ENCODE measurements at regions not wholly inside any gene's neighbourhood (a gene's known extent, or its start where the extent isn't known, plus 50 kb on each side); places are given as distances from the start of the nearest gene placed in this dataset.

DNA sequence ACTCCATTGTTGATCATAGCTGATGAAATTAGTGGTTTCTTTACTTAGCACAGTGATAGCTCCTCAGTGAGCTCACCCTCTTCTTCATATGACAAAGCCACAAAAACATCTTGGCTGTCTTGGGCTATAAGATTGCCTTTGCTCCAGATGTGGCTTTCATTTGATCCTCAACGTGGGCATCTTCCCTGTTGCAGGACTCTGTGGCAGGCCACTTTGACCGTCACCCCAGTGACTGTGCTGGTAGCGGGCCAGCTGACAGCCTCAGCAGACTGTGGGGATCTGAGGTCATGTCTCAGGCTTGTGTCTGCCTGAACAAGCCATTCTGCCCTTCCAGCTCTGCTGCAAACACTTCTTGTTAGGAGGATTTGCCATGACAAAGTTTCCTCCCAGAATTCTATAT lies 422.2 kb downstream of the NR2F1-AS1 start:
- DNase-seq = no peak

DNA sequence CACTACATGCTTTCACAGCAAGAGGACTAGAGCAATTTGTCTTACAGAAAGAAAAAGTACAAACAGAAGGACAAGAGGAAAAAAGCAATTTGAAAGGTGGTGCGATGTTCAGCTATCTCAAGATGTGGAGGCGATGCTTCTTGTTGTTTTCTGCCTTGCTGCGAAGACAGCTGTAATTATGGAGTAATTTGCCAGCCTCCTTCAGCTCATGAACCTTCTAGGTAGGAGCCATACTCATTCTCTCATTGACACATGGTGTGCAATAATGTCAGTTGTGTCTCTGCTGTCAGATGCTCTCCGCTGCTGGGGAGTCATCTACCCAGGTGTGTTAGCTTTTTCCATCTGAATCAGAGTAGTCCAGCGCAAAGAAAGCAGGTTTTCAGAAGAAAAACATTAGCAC lies 424.5 kb downstream of the NR2F1-AS1 start:
- no peak for DNase-seq

DNA sequence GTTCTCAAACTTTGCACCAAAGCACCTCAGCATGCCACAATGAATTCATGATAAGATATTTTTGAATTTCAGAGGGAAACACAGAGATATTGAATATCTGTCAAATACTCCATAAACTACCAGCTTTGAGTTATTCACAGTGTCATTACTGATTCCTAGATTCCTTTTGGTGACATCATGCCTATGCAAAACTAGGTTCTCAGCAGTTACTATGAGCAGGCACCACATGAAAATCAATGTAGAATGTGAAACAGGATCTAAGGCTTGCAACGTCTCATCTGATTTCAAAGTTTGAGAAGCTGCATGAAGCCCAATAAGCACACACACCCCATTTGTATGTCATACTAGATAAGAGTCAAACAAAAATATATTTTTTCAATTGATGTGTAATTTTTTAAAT lies 426.5 kb downstream of the NR2F1-AS1 start:
- no peak for DNase-seq

DNA sequence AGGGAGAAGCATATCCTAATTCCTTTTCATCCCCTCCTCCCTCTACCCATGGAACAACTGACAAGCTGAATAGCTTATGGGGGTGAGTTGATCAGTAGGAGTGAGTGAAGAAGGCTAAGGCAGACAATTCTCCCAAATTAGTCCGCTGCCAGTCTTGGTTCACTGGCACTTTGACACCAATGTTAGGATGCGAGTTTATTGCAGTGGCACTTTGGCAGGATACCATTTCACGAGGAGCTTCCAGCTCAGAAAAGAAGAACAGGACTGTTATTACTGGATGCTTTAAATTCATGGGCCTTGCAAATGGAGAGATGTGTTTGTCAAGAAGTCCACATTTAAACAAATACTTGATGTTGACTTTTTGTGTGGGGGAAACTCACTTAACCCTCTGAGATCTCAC lies 427.6 kb downstream of the NR2F1-AS1 start:
- DNase-seq = no peak

DNA sequence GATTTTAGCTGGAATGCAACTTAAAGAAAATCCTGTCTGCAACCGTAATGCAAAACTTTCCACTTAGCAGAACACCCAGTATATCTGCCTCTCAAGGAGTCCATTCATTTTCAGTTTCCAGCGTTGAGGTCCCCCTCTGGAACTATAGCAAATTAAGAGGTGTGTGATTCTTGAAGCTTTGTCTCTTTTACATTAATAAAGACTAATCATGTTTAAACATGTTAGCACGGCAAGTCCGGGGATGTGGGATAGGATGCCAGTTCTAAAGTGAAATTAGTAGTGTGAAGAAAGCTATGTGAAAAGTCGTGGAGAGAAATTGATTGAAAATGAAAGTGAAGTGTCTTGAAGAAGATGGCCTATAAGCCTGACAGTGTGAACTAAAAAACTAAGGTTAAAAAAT lies 429.1 kb downstream of the NR2F1-AS1 start:
- no peak for DNase-seq

DNA sequence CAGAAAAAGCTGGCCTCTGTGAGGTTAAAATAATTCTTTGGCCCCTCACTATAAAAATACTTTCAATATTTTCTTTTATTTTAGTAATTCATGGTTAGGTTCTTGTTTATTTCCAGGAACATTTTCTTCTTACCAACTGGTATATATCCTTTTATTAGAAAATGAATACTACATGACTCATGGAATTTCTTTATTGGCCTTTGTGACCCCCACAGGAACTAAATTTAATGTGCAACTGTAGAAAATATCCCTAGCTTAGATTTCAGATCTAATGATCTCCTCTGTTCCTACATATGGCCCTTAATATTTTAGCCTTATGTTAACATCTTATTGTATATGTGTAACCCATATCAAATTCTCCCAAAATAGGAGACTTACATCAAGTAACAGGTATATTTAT lies 429.9 kb downstream of the NR2F1-AS1 start:
- DNase-seq = no peak

DNA sequence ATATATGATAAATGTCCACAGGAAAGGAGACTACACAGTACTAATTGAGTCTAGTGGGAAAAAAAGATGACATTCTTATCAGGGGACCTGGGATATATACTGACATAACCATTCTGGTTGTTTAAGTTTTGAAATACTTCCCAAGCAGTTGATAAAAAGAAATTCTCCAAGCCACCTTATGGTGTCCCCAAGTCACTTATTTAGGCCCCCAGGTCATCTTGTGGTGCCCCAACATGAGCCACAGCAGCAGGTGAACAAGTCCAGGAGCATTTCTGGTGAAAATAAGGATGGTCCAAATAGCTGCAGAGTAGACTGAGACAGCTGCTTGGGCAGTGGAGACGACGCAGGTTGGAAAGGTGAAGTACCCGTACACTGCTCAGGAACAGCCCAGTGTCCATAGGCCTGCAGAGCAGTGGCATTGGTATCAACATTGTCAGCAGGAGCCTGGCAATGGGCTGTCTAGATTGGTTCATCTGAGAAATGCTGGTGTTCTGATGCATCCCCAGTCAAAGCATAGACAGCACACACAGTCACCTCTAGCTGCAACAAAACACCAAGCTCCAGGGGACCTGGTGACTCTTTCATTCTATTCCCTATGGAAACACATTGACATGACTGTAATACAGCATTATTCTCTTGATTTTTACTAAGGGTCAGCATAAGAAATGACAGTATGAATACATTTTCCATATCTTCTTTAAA lies 430.6 kb downstream of the NR2F1-AS1 start:
- DNase-seq = no peak

DNA sequence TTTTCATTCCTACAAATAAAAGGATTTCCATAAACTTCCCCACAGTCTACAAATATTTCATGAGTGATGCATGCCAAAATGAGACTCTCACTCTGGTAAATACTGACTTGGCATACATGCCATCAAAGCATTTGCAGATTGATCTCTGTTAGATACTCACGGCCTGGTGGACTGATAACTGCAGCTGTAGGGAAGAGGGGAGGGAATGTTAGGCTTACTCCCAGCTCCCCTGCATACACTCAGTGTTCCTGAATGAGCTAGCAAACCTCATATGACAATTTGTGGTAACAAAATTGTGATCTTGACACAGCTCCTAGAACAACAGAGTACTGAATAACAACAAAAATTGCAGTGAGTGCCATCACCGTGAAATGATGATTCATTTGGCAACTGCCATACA lies 435.3 kb downstream of the NR2F1-AS1 start:
- no peak for DNase-seq

DNA sequence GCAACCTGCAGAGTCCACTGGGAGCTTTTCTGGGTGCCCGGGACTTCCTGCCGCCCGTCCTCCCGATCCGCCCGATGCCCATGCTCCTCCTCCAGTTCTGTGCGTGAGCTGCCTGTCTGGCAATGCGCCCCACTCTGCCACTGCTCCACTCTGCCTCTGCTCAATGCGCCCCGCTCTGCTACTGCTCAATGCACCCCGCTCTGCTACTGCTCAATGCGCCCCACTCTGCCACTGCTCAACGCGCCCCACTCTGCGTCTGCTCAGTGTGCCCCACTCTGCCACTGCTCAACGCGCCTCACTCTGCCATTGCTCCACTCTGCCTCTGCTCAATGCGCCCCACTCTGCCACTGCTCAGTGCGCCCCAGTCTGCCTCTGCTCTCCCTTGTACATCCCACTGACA lies 436.0 kb downstream of the NR2F1-AS1 start:
- no peak for DNase-seq

DNA sequence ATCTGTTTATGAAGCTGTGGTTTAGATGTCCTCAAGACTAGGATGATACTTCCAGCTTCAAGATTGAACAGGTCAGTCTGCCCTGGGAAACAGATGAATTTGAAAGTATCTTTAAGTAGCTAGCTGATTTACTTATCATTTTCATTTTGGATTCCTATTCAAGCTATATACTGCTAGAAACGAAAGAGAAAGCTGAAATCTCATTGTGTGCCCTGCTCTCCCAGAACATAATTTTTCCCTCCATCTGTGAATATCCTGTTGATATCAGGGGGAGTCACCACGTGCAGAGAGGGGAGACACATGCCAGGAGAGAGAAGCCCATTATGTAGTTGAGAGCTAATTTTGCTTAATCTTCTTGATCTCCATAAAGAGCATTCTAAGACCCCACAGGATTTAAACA lies 439.1 kb downstream of the NR2F1-AS1 start:
- DNase-seq = no peak

DNA sequence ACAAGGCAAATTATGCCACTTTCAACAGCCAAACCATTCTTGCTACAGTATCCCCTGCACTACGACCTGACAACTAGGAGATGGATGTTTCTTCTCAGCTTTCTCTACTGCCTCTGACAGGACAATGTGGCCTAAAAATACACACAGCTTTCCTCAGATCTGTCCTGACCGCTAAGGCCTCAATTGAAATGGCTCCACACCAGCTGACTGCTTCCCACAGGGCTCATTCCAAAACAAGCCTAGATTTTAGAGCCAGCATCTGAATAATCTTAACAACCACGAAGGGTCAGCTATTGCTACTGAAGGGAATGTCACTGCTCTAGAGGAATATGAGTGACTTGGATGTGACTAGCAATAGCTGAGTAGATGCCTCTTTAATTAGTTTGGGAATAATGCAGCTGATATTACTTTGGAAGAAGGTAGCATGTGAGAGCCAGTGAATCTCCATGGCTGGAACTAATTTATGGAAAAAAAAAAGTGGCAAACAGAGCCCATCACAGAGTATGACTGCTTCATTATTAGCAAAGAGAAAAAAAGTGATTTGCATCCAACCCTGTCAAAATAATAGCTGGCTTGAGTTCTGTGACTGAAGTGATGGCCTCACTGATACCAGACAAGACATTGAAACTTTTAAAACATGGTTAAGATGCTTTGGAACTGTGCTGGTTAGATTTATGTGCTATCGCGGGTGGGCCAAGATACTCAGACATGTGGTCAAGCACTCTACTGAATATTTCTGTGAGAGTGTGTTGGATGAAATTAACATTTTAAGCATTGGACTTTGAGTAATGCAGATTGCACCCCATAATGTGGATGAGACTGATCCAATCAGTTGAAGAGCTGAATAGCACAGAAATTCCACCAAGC lies 450.2 kb downstream of the NR2F1-AS1 start:
- no peak for DNase-seq

DNA sequence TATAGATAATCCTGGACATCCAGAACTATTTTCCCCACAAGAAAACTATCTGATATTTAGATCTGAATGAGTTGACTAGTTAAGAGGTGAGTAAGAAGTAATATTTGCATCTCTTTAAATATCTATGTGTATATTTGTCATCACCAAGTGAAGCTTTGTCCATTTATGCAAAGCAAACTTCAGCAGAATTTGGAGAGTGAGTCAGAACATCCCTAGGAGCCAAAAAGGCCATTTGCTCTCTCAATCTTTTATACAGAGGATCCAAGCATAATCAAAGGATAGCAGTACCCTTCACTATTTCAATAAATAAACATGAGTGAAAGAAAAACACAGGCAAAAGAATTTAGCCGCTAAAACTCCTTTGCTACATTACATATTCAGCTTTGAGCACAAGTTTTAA lies 454.4 kb downstream of the NR2F1-AS1 start:
- DNase-seq = no peak

DNA sequence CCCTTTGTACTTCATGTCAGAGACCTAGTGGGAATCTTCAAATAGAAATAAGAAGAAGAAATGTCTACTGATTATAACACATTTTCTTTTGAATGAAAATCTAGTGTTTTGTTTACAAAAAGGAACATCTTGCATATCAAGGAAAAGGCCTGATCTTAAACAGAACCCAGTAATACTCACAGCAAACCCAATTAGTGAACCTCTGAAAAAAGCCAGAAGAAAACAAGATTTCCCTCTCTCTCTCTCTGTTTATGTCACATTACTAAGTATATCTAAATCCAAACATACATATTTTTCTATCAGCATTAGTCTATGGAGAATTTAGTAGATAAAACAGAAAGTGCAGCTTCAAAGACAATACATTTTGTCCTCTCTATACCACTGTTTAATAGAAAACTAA lies 457.9 kb downstream of the NR2F1-AS1 start:
- no peak for DNase-seq

DNA sequence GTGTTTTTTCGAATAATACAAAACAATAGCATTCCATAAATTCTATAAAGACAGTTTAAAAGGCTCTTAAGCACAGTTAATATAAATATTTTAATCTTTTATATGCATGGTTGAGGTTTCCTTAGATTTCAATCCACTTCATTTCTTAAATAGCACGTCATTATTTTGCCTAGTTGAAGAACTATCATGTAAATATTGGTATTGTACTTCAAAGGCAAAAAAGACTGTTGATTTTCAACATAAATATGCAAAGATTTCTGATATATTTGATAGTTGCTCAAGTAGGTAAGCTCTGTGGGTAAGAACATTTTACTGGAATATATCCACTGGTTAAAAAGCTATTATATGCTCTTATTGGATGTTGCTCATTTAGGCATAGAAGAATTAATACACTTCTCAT lies 458.6 kb downstream of the NR2F1-AS1 start:
- no peak for DNase-seq

DNA sequence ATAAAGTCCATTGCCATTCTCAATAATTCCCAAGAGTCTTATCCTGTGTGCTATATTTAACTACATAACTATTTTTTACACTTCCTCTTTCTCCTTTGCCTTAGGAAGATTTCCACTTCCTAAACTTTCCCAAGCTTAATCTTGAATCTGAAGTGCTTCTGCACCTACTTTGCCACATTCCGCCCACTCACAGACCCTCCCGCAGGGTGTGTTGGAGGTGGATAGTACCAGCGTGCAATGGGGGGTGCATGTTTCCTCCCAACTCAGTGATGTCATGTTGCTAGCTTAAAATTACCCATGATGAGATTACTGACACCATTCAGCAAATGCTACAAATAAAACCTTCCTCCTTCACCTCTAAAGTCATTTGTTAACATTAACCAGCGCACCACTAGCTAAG lies 460.2 kb downstream of the NR2F1-AS1 start:
- no peak for DNase-seq

DNA sequence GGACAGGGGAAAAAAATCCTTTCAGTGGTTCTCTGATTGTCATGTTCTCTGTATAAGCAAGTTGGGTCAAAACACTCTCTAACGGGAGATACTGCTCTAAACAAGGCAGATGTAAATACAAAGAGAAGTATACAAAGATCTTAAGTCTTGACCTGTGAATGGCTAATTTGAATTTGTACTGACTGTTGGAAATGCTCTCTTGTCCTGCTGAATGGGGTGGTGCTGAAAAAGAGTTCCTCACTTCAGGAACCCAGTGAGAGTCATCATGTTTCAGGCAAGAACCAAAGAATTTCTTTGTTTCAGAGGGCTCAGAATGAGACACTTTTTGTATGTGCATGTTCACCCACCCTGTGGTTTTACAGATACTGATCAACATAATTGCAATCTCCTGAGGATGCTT lies 461.0 kb downstream of the NR2F1-AS1 start:
- no peak for DNase-seq

DNA sequence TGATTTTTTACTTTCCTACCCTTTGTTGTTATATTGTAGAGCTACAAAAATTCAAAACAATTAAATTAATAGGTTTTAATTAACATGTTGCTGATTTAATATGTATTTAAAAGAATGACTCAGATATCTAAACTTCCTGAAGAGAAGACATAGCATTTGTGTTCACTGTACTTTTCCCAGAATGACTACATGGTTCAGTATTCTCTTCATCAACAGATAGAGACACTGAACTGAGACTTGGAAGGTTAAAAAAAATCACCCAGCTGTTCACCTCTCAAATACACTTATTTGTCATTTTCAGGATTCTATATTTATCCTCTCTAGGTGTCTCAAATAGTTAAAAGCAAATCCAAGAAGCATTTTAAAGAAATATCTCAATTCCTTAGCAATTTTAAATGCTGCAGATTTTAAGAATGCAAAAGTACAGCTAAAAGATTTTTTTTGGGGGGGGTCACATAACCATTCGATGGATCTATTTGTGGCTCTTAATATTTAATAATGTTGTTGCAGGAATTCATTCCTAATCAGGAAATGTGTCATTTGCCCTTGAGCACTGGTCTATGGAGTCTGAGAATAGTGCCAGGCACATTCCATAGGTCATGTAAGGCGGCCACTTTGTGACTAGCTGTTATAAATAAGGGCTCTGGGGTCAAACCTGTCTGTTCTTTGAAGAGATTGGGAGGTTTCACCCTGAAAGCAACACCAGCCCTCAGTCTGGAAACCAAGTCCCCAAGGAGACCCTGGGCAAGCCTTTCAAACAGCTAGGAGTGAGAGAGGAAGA lies 463.1 kb downstream of the NR2F1-AS1 start:
- DNase-seq = no peak

DNA sequence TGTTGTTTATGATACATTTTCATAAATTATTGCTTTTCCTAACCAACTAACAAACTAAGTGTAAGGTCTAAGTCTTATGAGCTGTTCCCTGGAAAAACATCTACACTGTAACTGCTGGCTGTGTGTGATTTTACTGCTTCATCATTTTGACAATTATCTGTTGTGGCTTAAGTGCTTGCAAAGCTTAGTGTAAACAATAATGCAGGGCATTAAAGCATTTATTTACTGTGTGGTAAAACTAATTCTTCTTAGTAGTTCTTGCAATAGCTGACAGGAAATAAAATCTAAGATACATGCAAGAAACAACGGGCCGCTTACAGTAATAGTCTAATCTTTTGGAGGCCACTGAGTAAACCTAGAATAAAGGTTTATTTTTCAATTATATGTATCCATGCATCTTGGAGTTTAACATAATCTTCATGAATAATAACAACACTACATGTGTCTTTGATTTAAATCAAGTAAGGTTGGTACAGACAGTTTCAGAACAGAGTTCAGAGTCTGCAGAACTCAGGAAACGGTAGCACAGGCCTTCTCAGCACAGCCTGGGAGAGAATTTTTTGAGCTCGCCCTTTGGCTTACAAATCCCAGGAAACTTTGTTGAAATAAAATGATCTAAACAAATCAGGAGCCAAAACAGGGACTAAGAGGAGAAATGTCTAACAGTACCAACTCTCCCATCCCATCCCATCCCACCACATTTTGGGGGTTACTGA lies 473.1 kb downstream of the NR2F1-AS1 start:
- no peak for DNase-seq

DNA sequence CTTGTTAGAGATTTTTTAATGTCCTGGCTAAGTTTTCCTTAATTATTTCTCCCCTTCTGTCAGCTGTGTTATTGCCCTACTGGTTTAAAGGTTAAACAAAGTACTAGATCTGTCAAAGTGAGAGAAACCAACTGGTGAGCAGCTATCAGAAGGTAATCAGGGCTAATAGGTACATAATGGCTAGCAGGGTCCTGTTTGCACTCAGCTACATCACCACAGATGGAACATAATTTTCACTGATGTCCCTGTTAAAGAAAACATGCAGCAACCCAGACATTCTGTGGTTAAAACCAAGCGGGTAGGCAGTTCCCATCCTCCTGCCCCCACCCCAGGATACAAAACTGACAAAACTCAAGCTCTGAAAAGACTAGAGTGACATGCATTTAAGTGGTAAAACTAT lies 473.9 kb downstream of the NR2F1-AS1 start:
- no peak for DNase-seq

DNA sequence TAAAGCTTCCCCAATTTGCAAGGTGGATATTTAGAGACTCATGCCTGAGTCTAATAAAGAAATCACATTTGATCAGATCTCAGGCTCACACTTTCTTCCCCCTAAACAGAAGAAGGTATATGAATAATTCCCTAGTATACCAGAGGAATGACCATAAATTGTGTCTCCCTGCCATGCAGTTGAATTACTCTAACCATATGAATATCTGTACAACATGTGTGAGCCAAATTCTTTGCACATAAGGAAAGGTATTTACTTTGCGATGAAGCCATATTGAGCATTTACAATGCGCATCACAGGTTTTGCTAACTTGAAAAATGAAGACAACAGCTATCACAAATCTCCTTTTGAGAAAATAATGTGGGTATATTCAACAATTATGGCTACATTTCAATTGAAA lies 479.4 kb downstream of the NR2F1-AS1 start:
- DNase-seq = no peak

DNA sequence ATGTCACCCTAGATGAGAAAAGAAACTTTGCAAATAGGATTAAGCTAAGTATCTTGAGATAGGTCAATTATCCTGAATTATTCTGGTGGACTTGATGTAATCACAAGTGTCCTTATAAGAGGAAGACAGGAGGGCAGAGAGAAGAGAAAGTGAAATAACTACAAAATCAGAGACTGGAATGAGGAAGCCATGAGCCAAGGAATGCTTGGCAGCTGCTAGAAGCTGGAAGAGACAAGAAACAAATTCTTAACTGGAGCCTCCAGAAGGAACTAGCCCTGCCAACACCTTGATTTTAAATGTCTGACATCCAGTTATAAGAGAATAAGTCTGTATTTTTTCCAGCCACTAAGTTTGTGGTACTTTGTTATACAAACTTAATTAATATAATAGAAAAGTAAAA lies 480.0 kb downstream of the NR2F1-AS1 start:
- DNase-seq = no peak

DNA sequence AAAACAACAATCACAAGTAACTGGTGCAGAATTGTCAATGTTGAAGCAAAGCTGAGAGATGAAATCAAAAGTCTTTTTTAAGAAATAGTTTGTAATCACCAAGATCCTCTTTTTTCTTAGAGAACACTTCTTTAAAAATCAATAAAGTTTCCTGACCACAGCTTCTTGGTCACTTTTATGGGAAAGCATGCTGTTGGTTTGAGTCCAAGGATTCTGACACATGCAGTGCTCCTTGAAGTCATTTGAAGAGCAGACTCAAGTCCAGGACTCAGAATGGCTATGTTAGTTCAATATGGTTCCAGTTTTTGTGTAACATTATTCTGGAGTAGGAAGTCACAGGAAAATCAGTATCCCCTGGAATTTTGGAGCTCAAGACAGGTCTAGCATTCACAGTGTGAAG lies 480.6 kb downstream of the NR2F1-AS1 start:
- no peak for DNase-seq

DNA sequence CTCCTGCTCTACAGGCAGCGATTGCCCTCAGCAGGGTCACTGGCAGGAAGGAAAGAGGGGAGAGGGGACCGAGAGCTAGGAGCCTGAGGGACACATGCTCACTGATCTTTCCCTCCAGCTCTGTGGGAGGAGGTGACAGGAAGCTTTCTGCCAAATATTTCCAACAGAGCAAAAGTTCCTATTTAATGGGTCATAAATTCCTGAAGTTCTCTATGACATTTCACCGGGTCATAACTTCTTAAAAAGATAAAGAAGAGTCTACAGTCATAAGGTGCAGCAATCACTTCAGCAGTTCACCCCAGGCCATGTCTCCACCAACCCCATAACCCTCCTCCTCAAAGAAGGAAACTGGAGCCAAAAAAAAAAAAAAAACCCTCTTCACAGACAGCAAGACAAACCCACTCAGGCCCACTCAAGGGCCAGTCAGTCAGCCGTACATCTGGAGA lies 481.1 kb downstream of the NR2F1-AS1 start:
- DNase-seq = no peak
